CD4-positive, alpha-beta T cell (primary cell): ENCODE measurements at regions not wholly inside any gene's neighbourhood (a gene's known extent, or its start where the extent isn't known, plus 50 kb on each side); places are given as distances from the start of the nearest gene placed in this dataset.

Experiments used
- ATAC-seq: fragments of 200-7000 bp; cut with Tn5 transposase; one replicate; pipeline ENCODE4 v1.10.0; 2022; ENCODE audit warnings: mild to moderate bottlenecking; ENCODE audit not compliant: poor library complexity
- CTCF ChIA-PET: fragments of 350-600 bp; sonication (Branson Sonifier 250); formaldehyde crosslinking; loops from one replicate; lab custom pipeline; 2021; ENCODE audit warnings: antibody characterized with exemption, inconsistent platforms; lab: Charles Lee
- POLR2A ChIA-PET: fragments of 350-600 bp; sonication (Branson Sonifier 250); formaldehyde crosslinking; loops from one replicate; lab custom pipeline; 2021; ENCODE audit warnings: antibody characterized with exemption, inconsistent platforms; lab: Charles Lee
- DNase-seq, 14 experiments: peaks; one replicate each; pipeline ENCODE4 v3.0.0-alpha.2; 2013 to 2020; ENCODE audit warnings: mixed read lengths in 2 of 14
- H3K27ac ChIP-seq, 2 donors: one replicate each; pipeline versions ENCODE4 v1.5.1 to v1.7.0; 2013; ENCODE audit warnings: low read length in 2 of 2, low read depth in 1 of 2, mild to moderate bottlenecking in 1 of 2
- H3K27me3 ChIP-seq, 2 experiments: 1 replicate in 1 of 2; 2 replicates in 1 of 2; pipeline versions ENCODE4 v1.6.1 to v1.7.0; 2013; ENCODE audit warnings: low read length in 2 of 2, control low read depth in 1 of 2, mild to moderate bottlenecking in 1 of 2, moderate library complexity in 1 of 2; ENCODE audit not compliant: insufficient read depth in 2 of 2, control insufficient read depth in 1 of 2
- H3K36me3 ChIP-seq: one replicate; pipeline ENCODE4 v1.6.1; 2013; ENCODE audit warnings: low read length, control low read depth; ENCODE audit not compliant: insufficient read depth
- H3K4me1 ChIP-seq: one replicate; pipeline ENCODE4 v1.6.1; 2013; ENCODE audit warnings: low read length, control low read depth; ENCODE audit not compliant: insufficient read depth
- H3K4me3 ChIP-seq: one replicate; pipeline ENCODE4 v1.5.1; 2013; ENCODE audit warnings: mild to moderate bottlenecking, low read length, moderate library complexity
- H3K9me3 ChIP-seq, 2 experiments: 1 replicate in 1 of 2; 2 replicates in 1 of 2; pipeline versions ENCODE4 v1.6.1 to v1.7.0; 2013; ENCODE audit warnings: low read length in 2 of 2, mild to moderate bottlenecking in 2 of 2, control low read depth in 1 of 2, moderate library complexity in 1 of 2; ENCODE audit not compliant: control insufficient read depth in 1 of 2, insufficient read depth in 1 of 2
- H3K27ac Mint-ChIP-seq: one replicate; pipeline ENCODE4 v1.8.0; 2020; ENCODE audit warnings: mixed read lengths
- H3K27me3 Mint-ChIP-seq: one replicate; pipeline ENCODE4 v1.8.0; 2021; ENCODE audit warnings: mixed read lengths
- H3K36me3 Mint-ChIP-seq: one replicate; pipeline ENCODE4 v1.8.0; 2021; ENCODE audit warnings: low read depth, mixed read lengths
- H3K4me1 Mint-ChIP-seq: one replicate; pipeline ENCODE4 v1.8.0; 2021; ENCODE audit warnings: low read depth, mixed read lengths
- H3K4me3 Mint-ChIP-seq: one replicate; pipeline ENCODE4 v1.8.0; 2020; ENCODE audit warnings: mild to moderate bottlenecking, mixed read lengths
- H3K9me3 Mint-ChIP-seq: one replicate; pipeline ENCODE4 v1.8.0; 2020; ENCODE audit warnings: mixed read lengths
- intact Hi-C, 2 experiments: fragments of 100-400 bp; cut with DNase I in 1 of 2; cut with micrococcal nuclease in 1 of 2; formaldehyde crosslinking; loops; one replicate each; pipeline versions ENCODE4 v1.15.1 to v1.9.0; 2023 to 2025; cut with DNase I, micrococcal nuclease
- TF ChIP-seq, protein P1 (sequence below): fragments of 200-600 bp; IDR thresholded peaks from one replicate; pipeline ENCODE4 v1.8.0; 2022; ENCODE audit warnings: antibody characterized with exemption, mild to moderate bottlenecking

DNA sequence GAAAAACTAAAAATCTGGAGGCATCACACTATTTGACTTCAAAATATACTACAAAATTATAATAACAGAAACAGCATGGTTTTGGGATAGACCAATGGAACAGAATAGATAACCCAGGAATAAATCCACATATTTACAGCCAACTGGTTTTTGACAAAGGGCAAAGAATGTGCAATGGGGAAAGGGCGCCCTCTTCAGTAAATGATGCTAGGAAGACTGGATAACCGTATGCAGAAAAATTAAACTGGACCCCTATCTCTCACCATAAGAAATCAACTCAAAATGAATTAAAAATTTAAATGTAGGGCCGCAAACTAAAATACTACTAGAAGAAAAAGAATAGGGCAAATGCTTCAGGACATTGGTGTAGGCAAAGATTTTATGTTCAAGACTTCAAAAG, 440.5 kb upstream of the SGCG start:
- Histone ChIP-seq H3K4me3 (no peak overlapping the region), H3K9me3 (peaks cover 0 to 18% of the 10 kb centered on the region in 2 experiments), H3K27me3 (no peaks in the 10 kb centered on the region), H3K4me1 (no peaks in the 10 kb centered on the region), H3K36me3 (no peaks in the 10 kb centered on the region), H3K27ac (no peak overlapping the region)
- peak in 1 of 14 experiments; percentile 1 for DNase-seq
- ChIA-PET POLR2A (no interaction called here), CTCF (no interaction called here)
- no peaks in the 10 kb centered on the region for H3K9me3 Mint-ChIP-seq
- H3K27ac Mint-ChIP-seq: no peak overlapping the region
- TF ChIP-seq, protein P1, sequence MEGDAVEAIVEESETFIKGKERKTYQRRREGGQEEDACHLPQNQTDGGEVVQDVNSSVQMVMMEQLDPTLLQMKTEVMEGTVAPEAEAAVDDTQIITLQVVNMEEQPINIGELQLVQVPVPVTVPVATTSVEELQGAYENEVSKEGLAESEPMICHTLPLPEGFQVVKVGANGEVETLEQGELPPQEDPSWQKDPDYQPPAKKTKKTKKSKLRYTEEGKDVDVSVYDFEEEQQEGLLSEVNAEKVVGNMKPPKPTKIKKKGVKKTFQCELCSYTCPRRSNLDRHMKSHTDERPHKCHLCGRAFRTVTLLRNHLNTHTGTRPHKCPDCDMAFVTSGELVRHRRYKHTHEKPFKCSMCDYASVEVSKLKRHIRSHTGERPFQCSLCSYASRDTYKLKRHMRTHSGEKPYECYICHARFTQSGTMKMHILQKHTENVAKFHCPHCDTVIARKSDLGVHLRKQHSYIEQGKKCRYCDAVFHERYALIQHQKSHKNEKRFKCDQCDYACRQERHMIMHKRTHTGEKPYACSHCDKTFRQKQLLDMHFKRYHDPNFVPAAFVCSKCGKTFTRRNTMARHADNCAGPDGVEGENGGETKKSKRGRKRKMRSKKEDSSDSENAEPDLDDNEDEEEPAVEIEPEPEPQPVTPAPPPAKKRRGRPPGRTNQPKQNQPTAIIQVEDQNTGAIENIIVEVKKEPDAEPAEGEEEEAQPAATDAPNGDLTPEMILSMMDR: no peak
- peaks cover 8% of the 10 kb centered on the region for H3K27me3 Mint-ChIP-seq
- no peak for ATAC-seq
- no peaks in the 10 kb centered on the region for H3K36me3 Mint-ChIP-seq
- intact Hi-C loops: loop anchor here in 1 of 2 experiments (10.0 kb wide), 1 partner anchor 1105 kb away; no protein-coding TSS in a partner anchor
- H3K4me3 Mint-ChIP-seq: no peak overlapping the region
- H3K4me1 Mint-ChIP-seq: no peaks in the 10 kb centered on the region

DNA sequence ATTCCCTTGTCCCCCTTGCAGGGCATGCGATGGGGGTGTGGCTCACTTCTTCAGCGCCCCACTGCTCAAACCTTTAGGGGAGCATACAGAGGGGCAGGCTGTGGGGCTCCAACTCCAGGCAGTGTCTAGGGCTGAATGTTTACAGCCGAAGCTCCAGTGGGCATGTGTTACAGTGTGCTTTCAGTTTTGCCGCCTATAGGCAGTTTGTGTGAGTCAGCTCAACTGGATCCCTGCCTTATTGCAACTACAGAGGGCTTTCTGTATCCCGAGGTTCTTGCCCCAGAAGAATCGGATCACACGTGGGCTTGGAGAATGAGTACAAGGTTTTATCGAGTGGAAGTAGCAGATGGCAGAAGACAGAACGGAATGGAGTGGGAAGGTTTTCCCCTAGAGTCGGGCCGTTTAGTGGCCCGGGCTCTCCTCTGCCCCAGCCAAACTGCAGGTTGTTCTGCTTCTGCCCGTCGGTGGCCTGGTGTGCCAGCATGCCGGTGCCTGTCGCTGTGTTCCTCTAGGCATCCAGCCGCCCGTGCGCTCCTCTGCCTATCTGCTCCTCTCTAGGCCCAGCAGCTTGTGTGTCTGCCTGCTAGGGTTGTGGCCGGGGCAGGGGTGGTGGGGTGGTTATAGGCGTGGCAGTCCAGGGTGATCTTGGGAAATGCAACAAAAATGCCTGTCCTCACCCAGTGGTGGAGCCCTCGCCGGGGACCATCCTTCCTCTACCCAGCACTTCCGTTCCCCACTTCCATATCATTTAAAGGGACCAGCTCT, 435.9 kb upstream of the SGCG start:
- no peaks in the 10 kb centered on the region for H3K9me3 Mint-ChIP-seq
- no peaks in the 10 kb centered on the region for H3K36me3 Mint-ChIP-seq
- ChIA-PET CTCF (no interaction called here), POLR2A (no interaction called here)
- no peaks in the 10 kb centered on the region for H3K36me3 ChIP-seq
- no peaks in the 10 kb centered on the region for H3K4me1 Mint-ChIP-seq
- no peak overlapping the region for H3K27ac ChIP-seq
- no peaks in the 10 kb centered on the region for H3K27me3 Mint-ChIP-seq
- H3K4me1 ChIP-seq: no peaks in the 10 kb centered on the region
- no peaks in the 10 kb centered on the region for H3K27me3 ChIP-seq
- H3K27ac Mint-ChIP-seq: no peak overlapping the region
- H3K9me3 ChIP-seq: peaks cover 0 to 5% of the 10 kb centered on the region in 2 experiments
- no peak overlapping the region for H3K4me3 ChIP-seq
- no peak overlapping the region for H3K4me3 Mint-ChIP-seq
- no peak for DNase-seq
- TF ChIP-seq, protein P1: no peak
- intact Hi-C loops: loop anchor here in 1 of 2 experiments (10.0 kb wide), 1 partner anchor 1110 kb away; no protein-coding TSS in a partner anchor
- no peak for ATAC-seq

DNA sequence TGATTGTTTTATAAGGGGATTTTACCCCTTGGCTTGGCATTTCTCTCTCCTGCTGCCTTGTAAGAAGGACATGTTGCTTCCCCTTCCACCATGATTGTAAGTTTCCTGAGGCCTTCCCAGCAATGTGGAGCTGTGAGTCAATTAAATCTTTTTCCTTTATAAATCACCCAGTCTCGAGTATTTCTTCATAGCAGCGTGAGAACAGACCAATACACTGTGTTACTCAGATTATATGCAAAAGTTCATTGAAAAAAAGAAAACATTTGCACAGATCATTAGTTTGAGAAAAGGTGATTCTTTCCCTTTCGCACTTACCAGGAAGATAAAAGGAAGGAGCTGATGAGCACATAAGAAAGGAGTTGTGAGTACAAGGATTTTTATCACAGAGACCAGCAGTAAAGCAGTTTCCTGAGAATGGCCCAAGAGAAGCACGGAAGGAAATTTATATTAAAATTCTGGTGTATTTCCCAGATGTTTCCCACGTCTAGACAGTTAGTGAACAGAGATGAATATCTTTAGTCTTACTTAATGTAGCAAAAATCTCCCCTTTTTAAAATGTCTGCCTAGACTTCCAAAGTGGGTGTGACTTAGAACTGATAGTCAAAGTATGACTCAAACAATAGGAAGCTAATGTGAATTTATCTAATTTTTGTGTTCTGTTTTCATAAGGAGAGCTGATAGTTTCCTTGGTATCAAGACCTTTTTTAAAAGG, 431.8 kb upstream of the SGCG start:
- no peak for ATAC-seq
- H3K36me3 Mint-ChIP-seq: no peaks in the 10 kb centered on the region
- no peak overlapping the region for H3K4me3 ChIP-seq
- H3K9me3 Mint-ChIP-seq: peaks cover 2% of the 10 kb centered on the region
- H3K9me3 ChIP-seq: peaks cover 0 to 14% of the 10 kb centered on the region in 2 experiments
- H3K4me3 Mint-ChIP-seq: no peak overlapping the region
- H3K27ac ChIP-seq: no peak overlapping the region
- no peaks in the 10 kb centered on the region for H3K4me1 ChIP-seq
- peaks cover 4% of the 10 kb centered on the region for H3K27me3 Mint-ChIP-seq
- TF ChIP-seq, protein P1: no peak
- DNase-seq: no peak
- ChIA-PET POLR2A (no interaction called here), CTCF (no interaction called here)
- no peak overlapping the region for H3K27ac Mint-ChIP-seq
- no peaks in the 10 kb centered on the region for H3K27me3 ChIP-seq
- H3K4me1 Mint-ChIP-seq: no peaks in the 10 kb centered on the region
- no peaks in the 10 kb centered on the region for H3K36me3 ChIP-seq
- intact Hi-C loops: loop anchor here in 1 of 2 experiments (10.0 kb wide), 1 partner anchor 1114 kb away; no protein-coding TSS in a partner anchor
